ENCODE measurements at regions not wholly inside any gene's neighbourhood (a gene's known extent, or its start where the extent isn't known, plus 50 kb on each side); places are given as distances from the start of the nearest gene placed in this dataset.
A peak's percentile ranks its signal among the peaks of the same experiment; 100 is the strongest.

GRCh38 chr4:123031664-123032063, 109.3 kb upstream of the NUDT6 start:
- DNase-seq, result no peak

- no peak for DNase-seq
These were observed 111.6 kb upstream of the NUDT6 start for GRCh38 chr4:123034023-123034422.

- no peak for DNase-seq
These were observed 112.8 kb upstream of the NUDT6 start for GRCh38 chr4:123035239-123035638.

- peak; percentile 15 for DNase-seq
These were observed 115.4 kb upstream of the NUDT6 start for GRCh38 chr4:123037804-123038203.

DNA sequence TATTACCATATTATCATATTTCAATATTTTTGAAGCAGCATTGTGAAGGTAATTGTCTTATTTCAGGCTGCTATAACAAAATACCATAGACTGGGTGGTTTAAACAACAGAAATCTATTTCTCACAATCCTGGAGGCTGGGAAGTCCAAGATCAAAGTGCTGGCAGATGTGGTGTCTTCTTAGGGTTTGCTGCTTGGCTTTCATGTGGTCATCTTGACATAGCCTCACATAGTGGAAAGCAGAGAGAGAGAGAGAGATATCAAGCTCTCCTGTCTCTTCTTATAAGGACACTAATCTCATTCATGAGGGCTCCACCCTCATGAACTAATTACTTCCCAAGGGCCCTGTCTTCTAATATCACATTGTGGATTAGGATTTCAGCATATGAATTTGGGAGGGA, 119.7 kb upstream of the NUDT6 start:
- DNase-seq, result no peak

GRCh38 chr4:123043013-123043412, 120.6 kb upstream of the NUDT6 start:
- DNase-seq, result no peak

GRCh38 chr4:123043793-123044425, 121.5 kb upstream of the NUDT6 start:
- no peak for DNase-seq

- no peak for DNase-seq
These were observed 123.7 kb upstream of the NUDT6 start for GRCh38 chr4:123046096-123046495.

DNA sequence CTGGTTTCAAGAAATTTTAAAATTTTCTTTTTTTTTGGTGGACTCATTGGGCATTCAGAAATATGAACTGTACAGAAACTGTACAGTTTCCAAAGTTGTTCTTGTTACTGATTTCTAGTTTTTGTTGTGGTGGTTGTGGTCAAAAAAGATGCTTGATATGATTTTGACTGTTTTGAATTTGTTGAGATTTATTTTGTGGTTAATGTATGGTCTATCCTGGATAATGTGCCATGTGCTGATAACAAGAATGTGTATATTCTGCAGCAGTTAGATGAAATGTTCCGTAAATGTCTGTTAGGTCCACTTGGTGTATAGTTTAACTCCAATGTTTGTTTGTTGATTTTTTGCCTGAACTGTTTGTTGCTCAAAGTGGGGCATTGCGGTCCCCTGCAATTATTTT, 127.6 kb upstream of the NUDT6 start:
- DNase-seq, result no peak

DNA sequence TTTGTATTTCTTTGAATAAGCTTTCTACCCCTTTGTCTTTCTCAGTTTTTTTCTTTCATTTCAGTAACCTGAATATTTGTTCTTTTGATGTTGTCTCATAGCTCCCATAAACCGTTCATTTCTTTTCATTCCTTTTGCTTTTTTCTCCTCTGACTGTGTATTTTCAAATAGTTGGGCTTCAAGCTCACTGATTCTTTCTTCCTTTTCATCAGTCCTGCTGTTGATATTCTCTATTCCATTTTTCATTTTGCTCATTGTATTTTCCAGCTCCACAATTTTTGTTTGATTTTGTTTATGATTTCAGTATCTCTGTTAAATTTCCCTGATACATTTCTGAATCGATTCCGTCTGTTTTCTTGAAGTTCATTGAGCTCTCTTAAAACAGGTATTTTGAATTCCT, 129.6 kb upstream of the NUDT6 start:
- DNase-seq, result no peak

GRCh38 chr4:123055943-123056342, 133.5 kb upstream of the NUDT6 start:
- DNase-seq, result no peak

GRCh38 chr4:123060039-123060770, 137.8 kb upstream of the NUDT6 start:
- DNase-seq, result no peak

DNA sequence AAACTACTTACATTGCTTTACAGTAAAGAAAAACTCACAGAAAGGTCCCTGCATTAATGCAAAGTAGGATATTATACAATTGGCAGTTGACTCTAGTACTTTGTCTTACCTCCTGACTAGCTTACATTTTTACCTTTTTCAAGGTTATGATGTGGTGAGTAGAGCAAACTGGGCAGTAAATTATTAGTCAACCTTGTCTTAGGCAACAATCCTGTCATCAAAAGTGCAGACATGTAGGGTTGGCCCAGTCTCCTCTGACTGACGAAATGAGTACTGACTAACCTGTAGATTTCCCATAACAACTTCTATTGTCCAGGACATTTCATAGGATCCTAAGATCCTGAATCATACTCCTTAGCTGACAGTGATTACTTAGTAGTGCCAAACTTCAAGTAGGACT, 142.0 kb upstream of the NUDT6 start:
- DNase-seq, result peak; percentile 48

DNA sequence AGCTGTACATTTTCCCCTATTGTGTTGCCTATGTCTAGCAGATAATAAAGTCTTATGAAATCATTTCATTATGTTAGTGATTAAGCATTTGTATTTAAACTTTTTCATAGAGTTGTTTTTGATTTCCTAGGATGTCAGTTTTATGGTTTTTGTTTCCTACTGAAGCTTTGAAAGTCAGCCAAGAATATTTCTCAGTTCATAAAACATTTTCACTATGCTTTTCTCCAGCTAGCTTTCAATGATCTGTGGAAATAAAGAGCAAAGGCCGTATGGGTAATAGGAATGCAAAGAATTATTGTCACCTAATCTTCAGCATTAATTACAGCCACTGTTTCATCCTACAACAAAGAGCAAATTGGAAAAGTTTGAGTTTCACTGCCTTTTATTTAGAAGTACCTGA, 145.7 kb upstream of the NUDT6 start:
- no peak for DNase-seq

DNA sequence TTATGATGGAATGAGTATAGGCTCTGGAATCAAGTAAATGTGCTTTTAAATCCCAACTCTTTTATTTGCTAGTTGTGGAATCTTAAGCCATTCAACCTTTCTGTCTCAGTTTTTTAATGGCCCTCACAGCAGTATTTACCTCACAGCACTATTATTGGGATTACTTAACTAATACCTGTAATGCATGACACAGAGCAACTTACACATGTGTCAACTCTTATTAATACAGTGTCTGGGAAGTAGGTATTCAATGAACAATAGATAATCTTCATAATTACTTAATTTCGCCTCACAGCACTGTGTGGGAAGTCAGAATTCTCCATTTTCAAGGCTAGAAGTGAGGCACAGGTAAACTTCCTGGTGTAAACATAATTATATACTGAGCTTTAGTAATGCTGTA, 149.7 kb upstream of the NUDT6 start:
- DNase-seq, result no peak

DNA sequence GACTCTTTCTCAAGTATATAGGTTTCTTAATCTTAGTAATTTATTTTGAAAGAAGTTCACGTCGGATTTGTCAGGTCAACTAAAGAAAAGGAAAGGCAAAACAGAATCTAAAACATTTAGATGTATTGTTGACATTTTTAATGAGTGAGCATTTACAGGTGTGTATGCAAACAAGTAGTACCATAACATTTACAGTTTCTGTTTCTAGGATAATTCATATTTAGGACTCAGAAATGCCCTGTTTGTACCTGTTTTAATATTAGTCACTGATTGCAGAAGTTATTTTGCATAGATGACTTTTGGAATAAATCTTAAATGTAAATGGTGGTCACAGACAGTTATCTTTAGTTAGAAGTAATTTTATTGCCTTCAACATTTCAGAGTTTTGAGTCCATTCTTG, 151.3 kb upstream of the NUDT6 start:
- DNase-seq, result no peak

DNA sequence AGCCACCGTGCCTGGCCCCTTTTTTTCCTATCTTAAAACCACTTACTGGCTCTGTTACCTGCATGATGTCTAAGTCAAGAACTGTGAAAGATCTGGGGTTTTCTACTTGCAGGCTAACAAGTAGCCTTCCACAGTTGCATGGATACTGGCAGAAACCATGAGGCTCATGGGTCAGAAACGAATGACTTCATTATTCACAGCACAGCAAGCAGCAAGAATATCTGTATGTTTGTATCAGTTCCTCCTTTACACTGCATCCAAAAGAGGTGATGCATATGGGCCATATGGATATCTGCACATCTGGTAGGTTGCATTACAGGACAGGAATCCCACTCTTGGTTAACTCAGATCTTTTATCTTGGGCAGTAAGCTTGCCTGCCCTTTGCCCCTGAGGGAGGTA, 154.9 kb upstream of the NUDT6 start:
- DNase-seq, result no peak

DNA sequence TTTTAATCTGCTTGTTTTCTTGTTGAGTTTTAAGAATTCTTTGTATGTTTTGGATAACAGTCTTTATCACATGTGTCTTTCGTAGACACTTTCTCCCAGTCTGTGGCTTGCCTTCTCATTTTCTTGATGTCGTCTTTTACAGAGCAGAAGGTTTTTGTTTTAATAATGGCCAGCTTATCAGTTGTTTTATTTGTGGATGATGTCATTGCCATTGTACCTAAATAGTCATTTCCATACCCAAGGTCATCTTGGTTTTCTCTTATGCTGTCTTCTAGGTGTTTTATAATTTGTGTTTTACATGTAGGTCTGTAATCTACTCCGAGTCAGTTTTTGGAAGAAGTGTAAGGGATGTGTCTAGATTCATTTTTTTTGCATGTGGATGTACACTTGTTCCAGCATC, 159.6 kb upstream of the NUDT6 start:
- DNase-seq, result no peak

DNA sequence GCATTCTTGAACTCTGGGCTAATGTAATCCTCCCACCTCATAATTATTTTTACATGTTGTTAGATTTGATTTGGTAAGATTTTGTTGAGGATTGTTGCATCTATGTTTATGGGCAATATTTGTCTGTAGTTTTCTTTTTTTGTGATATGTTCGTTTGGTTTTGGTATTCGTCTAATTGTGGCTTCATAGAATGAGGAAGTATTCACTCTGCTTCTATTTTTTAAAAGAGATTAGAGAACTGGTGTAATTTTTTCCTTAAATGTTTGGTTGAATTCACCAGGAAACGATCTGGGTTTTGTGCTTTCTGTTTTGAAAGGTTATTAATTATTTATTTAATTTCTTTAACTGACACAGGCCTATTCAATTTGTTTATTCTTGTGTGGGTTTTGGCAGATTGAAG, 161.2 kb upstream of the NUDT6 start:
- DNase-seq, result no peak

DNA sequence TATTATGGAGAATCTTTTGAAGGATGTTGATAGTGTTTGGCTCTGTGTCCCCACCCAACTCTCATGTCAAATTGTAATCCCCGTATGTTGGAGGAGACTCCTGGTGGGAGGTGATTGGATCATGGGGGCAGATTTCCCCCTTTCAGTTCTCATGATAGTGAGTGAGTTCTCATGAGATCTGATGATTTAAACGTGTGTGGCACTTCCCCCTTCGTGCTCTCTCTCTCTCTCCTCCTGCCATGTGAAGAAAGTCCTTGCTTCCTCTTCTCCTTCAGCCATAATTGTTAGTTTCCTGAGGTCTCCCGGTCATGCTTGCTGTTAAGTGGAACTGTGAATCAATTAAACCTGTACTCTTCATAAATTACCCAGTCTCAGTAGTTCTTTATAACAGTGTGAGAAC, 166.1 kb upstream of the NUDT6 start:
- no peak for DNase-seq

GRCh38 chr4:123090886-123091285, 168.5 kb upstream of the NUDT6 start:
- no peak for DNase-seq

DNA sequence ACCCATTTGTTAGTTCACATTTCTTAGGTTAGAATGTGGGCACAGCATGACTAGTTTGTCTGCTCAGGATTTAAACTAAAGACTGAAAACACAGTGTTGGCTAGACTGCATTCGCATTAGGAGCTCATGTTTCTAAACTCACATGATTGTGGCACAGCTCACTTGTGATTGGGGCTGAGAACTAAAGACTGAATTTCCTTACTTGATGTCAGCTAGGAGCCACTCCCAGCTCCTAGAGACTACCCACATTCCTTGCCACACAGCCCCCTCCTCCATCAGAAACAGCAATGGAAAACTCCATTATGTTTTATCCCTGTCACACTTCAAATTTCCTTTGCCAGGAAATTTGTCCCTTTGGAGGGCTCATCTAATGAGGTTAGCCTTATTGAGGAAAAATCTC, 170.2 kb upstream of the NUDT6 start:
- DNase-seq, result no peak

DNA sequence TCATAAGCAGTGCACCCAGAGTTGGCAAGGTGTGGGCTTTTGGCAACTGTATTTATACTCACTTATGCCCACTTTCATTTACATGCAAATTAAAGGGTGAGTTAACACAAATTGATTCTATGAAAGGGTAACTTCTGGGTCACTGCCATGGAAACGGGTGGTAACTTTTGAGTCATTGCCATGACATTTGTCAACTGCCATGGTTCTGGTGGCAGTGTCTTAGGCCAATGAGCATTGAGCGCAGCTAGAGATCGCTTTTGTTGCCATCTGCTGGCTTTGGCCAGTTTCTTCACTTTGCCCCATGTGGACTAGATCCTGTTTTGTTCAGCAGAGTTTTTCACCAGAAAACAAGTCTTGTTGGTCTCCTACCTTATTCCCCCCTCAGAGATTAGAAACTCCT, 170.8 kb upstream of the NUDT6 start:
- DNase-seq, result no peak

DNA sequence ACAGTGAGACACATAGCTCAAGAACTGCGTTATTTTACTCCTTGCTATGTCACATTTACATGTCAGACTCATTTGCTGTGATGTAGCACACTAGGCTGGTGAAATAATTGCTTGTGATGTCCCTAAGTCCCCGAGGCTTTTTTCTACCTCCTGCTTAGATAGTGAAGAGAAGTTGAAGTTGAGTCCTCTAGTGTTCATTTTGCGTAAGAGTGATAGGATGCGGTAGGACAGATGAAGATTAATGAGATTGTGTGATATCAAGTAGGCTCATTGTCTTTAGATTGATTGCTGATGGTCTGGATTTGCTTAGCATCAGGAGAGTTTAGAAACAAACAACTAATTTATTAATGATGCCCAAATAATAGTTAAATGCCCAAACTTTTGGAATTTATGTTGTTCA, 173.6 kb upstream of the NUDT6 start:
- no peak for DNase-seq

DNA sequence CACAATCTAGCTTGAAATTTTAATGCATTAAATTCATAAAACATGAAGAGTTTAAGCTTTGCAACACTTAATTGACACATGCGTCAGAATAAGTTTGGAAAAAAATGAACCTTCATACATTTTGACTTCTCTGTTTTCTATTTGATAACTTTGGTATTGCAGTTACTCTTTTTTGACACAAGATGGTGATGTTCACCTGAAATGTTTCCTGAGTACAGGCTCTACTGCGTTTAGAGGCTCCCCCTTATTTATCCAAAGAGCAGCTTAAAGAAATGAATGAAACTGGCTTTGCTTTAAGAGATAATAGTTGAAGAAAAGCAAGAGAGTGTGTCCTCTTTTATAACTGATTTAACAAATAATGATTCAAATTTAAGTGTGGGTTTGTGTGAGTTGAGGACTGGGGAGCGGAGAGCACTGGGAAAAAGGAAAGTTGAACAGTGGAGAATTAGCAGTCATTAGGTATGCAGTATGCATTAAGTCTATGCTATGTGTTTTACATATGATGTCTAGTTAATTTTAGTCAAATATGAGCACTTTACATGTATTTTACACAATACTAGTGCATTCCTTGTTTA, 180.6 kb upstream of the NUDT6 start:
- no peak for DNase-seq

All from NCI-H226 (cell line).